Fibroblast of lung (primary cell): ENCODE measurements at regions not wholly inside any gene's neighbourhood (a gene's known extent, or its start where the extent isn't known, plus 50 kb on each side); places are given as distances from the start of the nearest gene placed in this dataset.
A peak's percentile ranks its signal among the peaks of the same experiment; 100 is the strongest.

Experiments used
- DNase-seq, 2 donors: peaks; one replicate each; pipeline versions ENCODE4 v3.0.0 to v3.0.0-alpha.2; 2010; ENCODE audit warnings: low read depth in 2 of 2
- H2AFZ ChIP-seq: 2 replicates; pipeline ENCODE4 v1.5.1; 2012; ENCODE audit warnings: low read length, control low read depth, inconsistent platforms
- H3K27ac ChIP-seq: 2 replicates; pipeline ENCODE4 v1.5.1; 2011; ENCODE audit warnings: low read length, control low read depth; ENCODE audit not compliant: insufficient read depth
- H3K27me3 ChIP-seq: 2 replicates; pipeline ENCODE4 v1.5.1; 2011; ENCODE audit warnings: mild to moderate bottlenecking, low read length; ENCODE audit not compliant: control insufficient read depth, insufficient read depth
- H3K36me3 ChIP-seq: 2 replicates; pipeline ENCODE4 v1.5.1; 2011; ENCODE audit warnings: low read length; ENCODE audit not compliant: control insufficient read depth, insufficient read depth
- H3K4me1 ChIP-seq: 2 replicates; pipeline ENCODE4 v1.5.1; 2011; ENCODE audit warnings: low read length; ENCODE audit not compliant: control insufficient read depth, insufficient read depth; ENCODE audit errors: extremely low read depth
- H3K4me2 ChIP-seq: 2 replicates; pipeline ENCODE4 v1.5.1; 2011; ENCODE audit warnings: low read length, control low read depth; ENCODE audit not compliant: insufficient read depth; ENCODE audit errors: extremely low read depth
- H3K4me3 ChIP-seq, 4 experiments: fragments of 200-600 bp in 1 of 4; sonication (generic) in 1 of 4; replicated peaks in 1 of 4; 2 replicates each; pipeline ENCODE4 v1.5.1; 2011 to 2016; ENCODE audit warnings: low read length in 4 of 4, low read depth in 3 of 4, mild to moderate bottlenecking in 3 of 4, control low read depth in 2 of 4, inconsistent platforms in 1 of 4, mixed read lengths in 1 of 4; ENCODE audit not compliant: insufficient read depth in 1 of 4; ENCODE audit errors: control extremely low read depth in 1 of 4
- H3K79me2 ChIP-seq: 2 replicates; pipeline ENCODE4 v1.5.1; 2012; ENCODE audit warnings: mild to moderate bottlenecking, low read length, inconsistent platforms; ENCODE audit not compliant: control insufficient read depth, insufficient read depth
- H3K9ac ChIP-seq: 2 replicates; pipeline ENCODE4 v1.5.1; 2011; ENCODE audit warnings: mild to moderate bottlenecking, low read length, control low read depth; ENCODE audit not compliant: insufficient read depth
- H3K9me3 ChIP-seq: 2 replicates; pipeline ENCODE4 v1.5.1; 2012; ENCODE audit warnings: low read depth, low read length; ENCODE audit not compliant: control insufficient read depth, insufficient read depth
- H4K20me1 ChIP-seq: 2 replicates; pipeline ENCODE4 v1.5.1; 2011; ENCODE audit warnings: low read length; ENCODE audit not compliant: control insufficient read depth, insufficient read depth; ENCODE audit errors: extremely low read depth
- EZH2 ChIP-seq: IDR thresholded peaks from 2 replicates; pipeline ENCODE4 v1.5.1; 2012; ENCODE audit warnings: low read length, control low read depth, mild to moderate bottlenecking; ENCODE audit errors: missing control alignments
- TF ChIP-seq, protein P1 (sequence below), 2 donors: IDR thresholded peaks in 1 of 2; conservative IDR thresholded peaks in 1 of 2; 1 replicate in 1 of 2; 2 replicates in 1 of 2; pipeline ENCODE4 v1.5.1; 2011 to 2012; ENCODE audit warnings: low read length in 2 of 2, control low read depth in 1 of 2, inconsistent platforms in 1 of 2, low read depth in 1 of 2, mild to moderate bottlenecking in 1 of 2

DNA sequence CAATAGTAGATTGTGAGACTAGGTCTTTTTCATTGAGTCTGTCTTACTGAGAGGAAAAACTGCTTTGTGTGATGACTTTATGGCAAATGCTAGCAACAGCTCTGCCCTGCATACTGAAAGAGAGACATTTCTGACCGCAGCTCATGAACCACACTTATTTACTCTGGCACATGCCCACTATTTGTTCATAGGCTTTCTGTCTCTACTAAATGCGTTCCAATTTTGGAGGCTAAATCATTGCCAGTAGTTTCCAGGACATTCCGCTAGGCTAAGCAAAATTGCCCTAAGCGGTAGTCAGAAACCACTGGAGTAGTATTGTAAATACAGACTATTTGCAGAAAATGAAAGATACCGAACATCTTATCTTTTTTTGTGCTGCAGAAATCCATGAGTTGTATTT, 55.6 kb upstream of the DLX6 start:
- H4K20me1 ChIP-seq: no peaks in the 10 kb centered on the region
- no peaks in the 10 kb centered on the region for H3K27me3 ChIP-seq
- no peak overlapping the region for H2AFZ ChIP-seq
- H3K79me2 ChIP-seq: no peaks in the 10 kb centered on the region
- no peak overlapping the region for H3K27ac ChIP-seq
- H3K4me2 ChIP-seq: no peak overlapping the region
- peak in 1 of 2 donors; percentile 60 for DNase-seq
- H3K36me3 ChIP-seq: no peaks in the 10 kb centered on the region
- H3K9ac ChIP-seq: no peak overlapping the region
- H3K4me3 ChIP-seq: no peak overlapping the region
- H3K4me1 ChIP-seq: no peaks in the 10 kb centered on the region
- TF ChIP-seq EZH2: no peak
- TF ChIP-seq, protein P1, sequence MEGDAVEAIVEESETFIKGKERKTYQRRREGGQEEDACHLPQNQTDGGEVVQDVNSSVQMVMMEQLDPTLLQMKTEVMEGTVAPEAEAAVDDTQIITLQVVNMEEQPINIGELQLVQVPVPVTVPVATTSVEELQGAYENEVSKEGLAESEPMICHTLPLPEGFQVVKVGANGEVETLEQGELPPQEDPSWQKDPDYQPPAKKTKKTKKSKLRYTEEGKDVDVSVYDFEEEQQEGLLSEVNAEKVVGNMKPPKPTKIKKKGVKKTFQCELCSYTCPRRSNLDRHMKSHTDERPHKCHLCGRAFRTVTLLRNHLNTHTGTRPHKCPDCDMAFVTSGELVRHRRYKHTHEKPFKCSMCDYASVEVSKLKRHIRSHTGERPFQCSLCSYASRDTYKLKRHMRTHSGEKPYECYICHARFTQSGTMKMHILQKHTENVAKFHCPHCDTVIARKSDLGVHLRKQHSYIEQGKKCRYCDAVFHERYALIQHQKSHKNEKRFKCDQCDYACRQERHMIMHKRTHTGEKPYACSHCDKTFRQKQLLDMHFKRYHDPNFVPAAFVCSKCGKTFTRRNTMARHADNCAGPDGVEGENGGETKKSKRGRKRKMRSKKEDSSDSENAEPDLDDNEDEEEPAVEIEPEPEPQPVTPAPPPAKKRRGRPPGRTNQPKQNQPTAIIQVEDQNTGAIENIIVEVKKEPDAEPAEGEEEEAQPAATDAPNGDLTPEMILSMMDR (conservative IDR thresholded peaks at IDR 0.05 in 1 of 2, IDR thresholded peaks at IDR 0.05 in 1 of 2; ENCODE audit: low read depth in 1 of 2, low read length in 2 of 2): peak in 1 of 2 donors; percentile 17
- H3K9me3 ChIP-seq: no peaks in the 10 kb centered on the region

DNA sequence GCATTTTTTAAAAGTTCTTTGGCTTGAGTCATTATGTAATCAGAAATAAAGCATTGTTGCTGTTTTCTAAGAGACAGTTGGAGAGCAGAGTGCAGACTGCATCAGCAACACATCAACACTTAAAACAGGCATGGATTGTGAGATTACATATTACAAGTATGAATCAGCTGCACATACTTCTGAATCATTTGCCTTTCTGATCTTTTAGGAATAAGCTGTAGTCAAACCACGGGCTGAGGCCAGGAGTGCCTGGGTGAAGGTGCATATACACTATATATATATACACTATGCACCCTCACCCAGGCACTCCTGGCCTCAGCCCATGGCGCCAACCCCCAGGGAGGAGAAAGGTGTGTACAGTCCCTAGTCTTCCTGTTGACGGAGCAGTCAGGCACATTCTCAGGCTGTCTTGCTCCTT, 52.4 kb upstream of the DLX6 start:
- Histone ChIP-seq H2AFZ (no peak overlapping the region), H3K27me3 (no peaks in the 10 kb centered on the region), H3K27ac (no peak overlapping the region), H3K4me3 (no peak overlapping the region), H4K20me1 (no peaks in the 10 kb centered on the region), H3K36me3 (no peaks in the 10 kb centered on the region), H3K79me2 (no peaks in the 10 kb centered on the region), H3K4me2 (no peak overlapping the region), H3K9me3 (no peaks in the 10 kb centered on the region), H3K4me1 (no peaks in the 10 kb centered on the region), H3K9ac (no peak overlapping the region)
- DNase-seq: peak in 1 of 2 donors; percentile 46
- TF ChIP-seq, protein P1 (conservative IDR thresholded peaks at IDR 0.05 in 1 of 2, IDR thresholded peaks at IDR 0.05 in 1 of 2; ENCODE audit: low read depth in 1 of 2, low read length in 2 of 2): no peak
- no peak for TF ChIP-seq EZH2

DNA sequence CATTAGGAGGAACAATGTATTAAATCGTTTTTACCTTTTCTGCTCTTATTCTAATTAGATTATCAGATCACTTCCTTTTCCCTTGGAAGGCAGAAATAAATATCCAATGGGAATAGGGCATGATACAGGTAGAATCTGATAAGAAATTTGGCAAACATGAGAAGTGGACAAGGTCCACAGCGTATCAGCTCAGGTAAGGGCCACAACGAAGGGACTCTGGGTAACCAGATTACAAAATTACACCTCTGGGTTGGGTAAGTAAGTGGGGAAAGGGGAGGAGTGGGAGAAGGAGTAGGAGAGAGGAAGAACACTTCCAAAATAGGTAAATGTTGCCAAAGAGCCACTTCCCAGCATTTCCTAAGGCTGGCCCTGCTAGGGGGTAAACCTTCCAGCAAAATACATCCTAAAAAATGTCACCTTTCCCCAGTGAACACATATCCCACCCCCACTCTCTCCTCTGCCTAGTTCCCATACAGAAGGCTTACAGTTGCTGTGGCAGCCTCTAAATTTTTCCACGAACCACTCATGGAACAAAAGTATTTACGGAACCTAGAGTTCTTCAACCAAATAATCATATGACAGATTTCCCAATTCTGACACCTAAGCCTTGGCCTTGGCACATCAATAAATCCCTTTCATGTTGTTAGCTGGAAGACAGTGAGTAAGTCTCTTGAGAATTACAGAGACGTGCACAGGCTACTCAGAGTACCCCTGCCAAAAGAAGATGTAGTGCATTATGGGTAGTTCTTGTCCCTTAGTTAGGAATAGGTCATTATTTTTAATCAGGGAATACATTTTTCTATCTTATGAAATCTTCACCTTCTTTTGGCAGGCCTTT, 51.5 kb upstream of the DLX6 start:
- DNase-seq: peak in 1 of 2 donors; percentile 7
- no peak overlapping the region for H3K9ac ChIP-seq
- no peak overlapping the region for H3K4me3 ChIP-seq
- no peak overlapping the region for H2AFZ ChIP-seq
- H4K20me1 ChIP-seq: no peaks in the 10 kb centered on the region
- TF ChIP-seq EZH2: no peak
- TF ChIP-seq, protein P1 (conservative IDR thresholded peaks at IDR 0.05 in 1 of 2, IDR thresholded peaks at IDR 0.05 in 1 of 2; ENCODE audit: low read depth in 1 of 2, low read length in 2 of 2): no peak
- H3K36me3 ChIP-seq: no peaks in the 10 kb centered on the region
- no peaks in the 10 kb centered on the region for H3K27me3 ChIP-seq
- H3K27ac ChIP-seq: no peak overlapping the region
- no peak overlapping the region for H3K4me2 ChIP-seq
- H3K4me1 ChIP-seq: no peaks in the 10 kb centered on the region
- H3K79me2 ChIP-seq: no peaks in the 10 kb centered on the region
- no peaks in the 10 kb centered on the region for H3K9me3 ChIP-seq
